ENCODE measurements at regions not wholly inside any gene's neighbourhood (a gene's known extent, or its start where the extent isn't known, plus 50 kb on each side); places are given as distances from the start of the nearest gene placed in this dataset.

GRCh38 chr3:18119866-18120265, 305.3 kb downstream of the SATB1 start:
- H3K27ac ChIP-seq (ENCODE audit: low read depth, low read length), result no peak overlapping the region
- no peak overlapping the region for H3K27ac Mint-ChIP-seq (ENCODE audit: unreplicated experiment)
- no peaks in the 10 kb centered on the region for H3K79me2 ChIP-seq (ENCODE audit: insufficient read depth, low read length)
- no peak overlapping the region for H3K4me3 ChIP-seq (ENCODE audit: insufficient read depth, low read depth, low read length)
- no peaks in the 10 kb centered on the region for H3K36me3 Mint-ChIP-seq (ENCODE audit: low read depth, unreplicated experiment)
- no peak overlapping the region for H3K4me3 Mint-ChIP-seq (ENCODE audit: unreplicated experiment)
- no peaks in the 10 kb centered on the region for H3K27me3 ChIP-seq (ENCODE audit: insufficient read depth, low read length)
- H3K36me3 ChIP-seq (ENCODE audit: insufficient read depth, low read length), result no peaks in the 10 kb centered on the region
- FAIRE-seq, result no peak
- H3K9me3 ChIP-seq (ENCODE audit: insufficient read depth, low read depth, low read length), result no peaks in the 10 kb centered on the region
- no peaks in the 10 kb centered on the region for H3K27me3 Mint-ChIP-seq (ENCODE audit: low read depth, unreplicated experiment)
- TF ChIP-seq EZH2 (IDR thresholded peaks at IDR 0.05; ENCODE audit: insufficient read depth, low read length) (no peak), CTCF (IDR thresholded peaks at IDR 0.05; ENCODE audit: insufficient read depth, low read depth, low read length) (no peak)
- no peak for DNase-seq (ENCODE audit: low read depth)
- H4K20me1 ChIP-seq (ENCODE audit: insufficient read depth, low read length), result no peaks in the 10 kb centered on the region
- H3K9me3 Mint-ChIP-seq (ENCODE audit: unreplicated experiment), result no peaks in the 10 kb centered on the region
- H3K4me1 Mint-ChIP-seq (ENCODE audit: low read depth, unreplicated experiment), result peaks cover 29% of the 10 kb centered on the region
- H2AFZ ChIP-seq (ENCODE audit: low read depth, low read length), result no peak overlapping the region
- no peak overlapping the region for H3K9ac ChIP-seq (ENCODE audit: low read length)
- no peak overlapping the region for H3K4me2 ChIP-seq (ENCODE audit: low read length)
- H3K4me1 ChIP-seq (ENCODE audit: insufficient read depth, low read length), result peaks cover 9% of the 10 kb centered on the region

GRCh38 chr3:18114894-18115293, 310.2 kb downstream of the SATB1 start:
- DNase-seq (ENCODE audit: low read depth) (no peak), FAIRE-seq (no peak)
- no peaks in the 10 kb centered on the region for H3K27me3 ChIP-seq (ENCODE audit: insufficient read depth, low read length)
- H3K36me3 Mint-ChIP-seq (ENCODE audit: low read depth, unreplicated experiment), result no peaks in the 10 kb centered on the region
- TF ChIP-seq EZH2 (IDR thresholded peaks at IDR 0.05; ENCODE audit: insufficient read depth, low read length), result no peak
- TF ChIP-seq CTCF (IDR thresholded peaks at IDR 0.05; ENCODE audit: insufficient read depth, low read depth, low read length), result no peak
- no peak overlapping the region for H3K27ac Mint-ChIP-seq (ENCODE audit: unreplicated experiment)
- no peak overlapping the region for H3K9ac ChIP-seq (ENCODE audit: low read length)
- H3K4me2 ChIP-seq (ENCODE audit: low read length), result no peak overlapping the region
- H3K4me1 Mint-ChIP-seq (ENCODE audit: low read depth, unreplicated experiment), result peaks cover 15% of the 10 kb centered on the region
- H3K4me3 Mint-ChIP-seq (ENCODE audit: unreplicated experiment), result no peak overlapping the region
- peaks cover 4% of the 10 kb centered on the region for H3K4me1 ChIP-seq (ENCODE audit: insufficient read depth, low read length)
- H2AFZ ChIP-seq (ENCODE audit: low read depth, low read length), result no peak overlapping the region
- no peaks in the 10 kb centered on the region for H4K20me1 ChIP-seq (ENCODE audit: insufficient read depth, low read length)
- H3K9me3 ChIP-seq (ENCODE audit: insufficient read depth, low read depth, low read length), result no peaks in the 10 kb centered on the region
- H3K27me3 Mint-ChIP-seq (ENCODE audit: low read depth, unreplicated experiment), result no peaks in the 10 kb centered on the region
- H3K27ac ChIP-seq (ENCODE audit: low read depth, low read length), result no peak overlapping the region
- H3K79me2 ChIP-seq (ENCODE audit: insufficient read depth, low read length), result no peaks in the 10 kb centered on the region
- H3K9me3 Mint-ChIP-seq (ENCODE audit: unreplicated experiment), result peaks cover 2% of the 10 kb centered on the region
- no peak overlapping the region for H3K4me3 ChIP-seq (ENCODE audit: insufficient read depth, low read depth, low read length)
- H3K36me3 ChIP-seq (ENCODE audit: insufficient read depth, low read length), result no peaks in the 10 kb centered on the region

GRCh38 chr3:18113417-18113816, 311.7 kb downstream of the SATB1 start:
- Mint-ChIP-seq H3K27me3 (ENCODE audit: low read depth, unreplicated experiment) (no peaks in the 10 kb centered on the region), H3K9me3 (ENCODE audit: unreplicated experiment) (peaks cover 2% of the 10 kb centered on the region), H3K4me1 (ENCODE audit: low read depth, unreplicated experiment) (peaks cover 9% of the 10 kb centered on the region), H3K36me3 (ENCODE audit: low read depth, unreplicated experiment) (no peaks in the 10 kb centered on the region), H3K4me3 (ENCODE audit: unreplicated experiment) (no peak overlapping the region), H3K27ac (ENCODE audit: unreplicated experiment) (no peak overlapping the region)
- FAIRE-seq, result no peak
- TF ChIP-seq CTCF (IDR thresholded peaks at IDR 0.05; ENCODE audit: insufficient read depth, low read depth, low read length), result no peak
- TF ChIP-seq EZH2 (IDR thresholded peaks at IDR 0.05; ENCODE audit: insufficient read depth, low read length), result no peak
- H3K36me3 ChIP-seq (ENCODE audit: insufficient read depth, low read length), result no peaks in the 10 kb centered on the region
- no peaks in the 10 kb centered on the region for H4K20me1 ChIP-seq (ENCODE audit: insufficient read depth, low read length)
- H3K4me1 ChIP-seq (ENCODE audit: insufficient read depth, low read length), result peaks cover 4% of the 10 kb centered on the region
- H3K4me2 ChIP-seq (ENCODE audit: low read length), result no peak overlapping the region
- no peaks in the 10 kb centered on the region for H3K27me3 ChIP-seq (ENCODE audit: insufficient read depth, low read length)
- H2AFZ ChIP-seq (ENCODE audit: low read depth, low read length), result no peak overlapping the region
- no peak overlapping the region for H3K9ac ChIP-seq (ENCODE audit: low read length)
- H3K9me3 ChIP-seq (ENCODE audit: insufficient read depth, low read depth, low read length), result no peaks in the 10 kb centered on the region
- H3K27ac ChIP-seq (ENCODE audit: low read depth, low read length), result no peak overlapping the region
- no peak for DNase-seq (ENCODE audit: low read depth)
- H3K79me2 ChIP-seq (ENCODE audit: insufficient read depth, low read length), result no peaks in the 10 kb centered on the region
- no peak overlapping the region for H3K4me3 ChIP-seq (ENCODE audit: insufficient read depth, low read depth, low read length)

All from astrocyte (in vitro differentiated cells and primary cell).